ENCODE measurements at regions not wholly inside any gene's neighbourhood (a gene's known extent, or its start where the extent isn't known, plus 50 kb on each side); places are given as distances from the start of the nearest gene placed in this dataset.

DNA sequence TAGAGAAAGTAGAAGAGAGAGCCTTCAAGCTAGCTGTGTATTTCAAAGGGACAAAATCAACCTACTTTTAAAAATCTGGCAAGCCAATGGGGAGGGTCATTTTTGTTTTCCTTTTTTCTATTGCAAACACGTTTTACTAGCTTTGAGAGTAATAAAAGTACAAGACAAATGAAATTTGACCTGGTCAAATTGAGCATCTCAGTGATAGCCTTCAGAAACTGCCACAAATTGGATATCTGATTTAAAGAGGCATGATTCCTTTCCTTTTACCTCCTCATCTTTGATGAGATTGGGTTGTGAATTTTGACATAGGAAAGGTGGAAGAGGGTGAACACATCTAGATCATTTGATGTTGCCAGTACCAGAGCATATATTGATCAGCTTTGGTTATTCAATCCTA lies 53.6 kb upstream of the RBMS3 start:
- TF ChIP-seq, protein P1, sequence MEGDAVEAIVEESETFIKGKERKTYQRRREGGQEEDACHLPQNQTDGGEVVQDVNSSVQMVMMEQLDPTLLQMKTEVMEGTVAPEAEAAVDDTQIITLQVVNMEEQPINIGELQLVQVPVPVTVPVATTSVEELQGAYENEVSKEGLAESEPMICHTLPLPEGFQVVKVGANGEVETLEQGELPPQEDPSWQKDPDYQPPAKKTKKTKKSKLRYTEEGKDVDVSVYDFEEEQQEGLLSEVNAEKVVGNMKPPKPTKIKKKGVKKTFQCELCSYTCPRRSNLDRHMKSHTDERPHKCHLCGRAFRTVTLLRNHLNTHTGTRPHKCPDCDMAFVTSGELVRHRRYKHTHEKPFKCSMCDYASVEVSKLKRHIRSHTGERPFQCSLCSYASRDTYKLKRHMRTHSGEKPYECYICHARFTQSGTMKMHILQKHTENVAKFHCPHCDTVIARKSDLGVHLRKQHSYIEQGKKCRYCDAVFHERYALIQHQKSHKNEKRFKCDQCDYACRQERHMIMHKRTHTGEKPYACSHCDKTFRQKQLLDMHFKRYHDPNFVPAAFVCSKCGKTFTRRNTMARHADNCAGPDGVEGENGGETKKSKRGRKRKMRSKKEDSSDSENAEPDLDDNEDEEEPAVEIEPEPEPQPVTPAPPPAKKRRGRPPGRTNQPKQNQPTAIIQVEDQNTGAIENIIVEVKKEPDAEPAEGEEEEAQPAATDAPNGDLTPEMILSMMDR (IDR thresholded peaks at IDR 0.05): no peak
- TF ChIP-seq EP300 (IDR thresholded peaks at IDR 0.05) (no peak), POLR2A (IDR thresholded peaks at IDR 0.05; ENCODE audit: low read depth) (no peak), POLR2AphosphoS5 (IDR thresholded peaks at IDR 0.05) (no peak)

Measured in esophagus muscularis mucosa (tissue), 4 donors.